ENCODE measurements at regions not wholly inside any gene's neighbourhood (a gene's known extent, or its start where the extent isn't known, plus 50 kb on each side); places are given as distances from the start of the nearest gene placed in this dataset.

DNA sequence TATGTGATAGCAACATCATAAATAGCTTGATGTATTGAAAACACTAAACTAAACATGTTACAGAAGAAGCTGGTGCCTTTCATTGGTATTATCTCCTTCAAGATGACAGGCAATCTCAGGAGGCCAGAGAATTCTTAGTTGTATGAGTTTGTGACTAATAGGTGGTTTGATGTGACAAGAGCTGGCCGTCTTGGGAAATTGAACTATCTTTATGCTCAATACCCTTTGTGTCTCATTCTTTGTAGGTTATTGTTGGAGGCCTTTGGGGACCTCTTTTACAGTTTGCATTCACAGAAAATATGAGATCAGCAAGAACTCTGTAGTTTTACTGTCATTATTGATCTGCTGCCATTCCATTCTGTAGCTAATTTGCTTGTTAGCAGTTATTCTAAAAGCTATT lies 659.2 kb upstream of the PITX2 start:
- TF ChIP-seq, protein P1, sequence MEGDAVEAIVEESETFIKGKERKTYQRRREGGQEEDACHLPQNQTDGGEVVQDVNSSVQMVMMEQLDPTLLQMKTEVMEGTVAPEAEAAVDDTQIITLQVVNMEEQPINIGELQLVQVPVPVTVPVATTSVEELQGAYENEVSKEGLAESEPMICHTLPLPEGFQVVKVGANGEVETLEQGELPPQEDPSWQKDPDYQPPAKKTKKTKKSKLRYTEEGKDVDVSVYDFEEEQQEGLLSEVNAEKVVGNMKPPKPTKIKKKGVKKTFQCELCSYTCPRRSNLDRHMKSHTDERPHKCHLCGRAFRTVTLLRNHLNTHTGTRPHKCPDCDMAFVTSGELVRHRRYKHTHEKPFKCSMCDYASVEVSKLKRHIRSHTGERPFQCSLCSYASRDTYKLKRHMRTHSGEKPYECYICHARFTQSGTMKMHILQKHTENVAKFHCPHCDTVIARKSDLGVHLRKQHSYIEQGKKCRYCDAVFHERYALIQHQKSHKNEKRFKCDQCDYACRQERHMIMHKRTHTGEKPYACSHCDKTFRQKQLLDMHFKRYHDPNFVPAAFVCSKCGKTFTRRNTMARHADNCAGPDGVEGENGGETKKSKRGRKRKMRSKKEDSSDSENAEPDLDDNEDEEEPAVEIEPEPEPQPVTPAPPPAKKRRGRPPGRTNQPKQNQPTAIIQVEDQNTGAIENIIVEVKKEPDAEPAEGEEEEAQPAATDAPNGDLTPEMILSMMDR (IDR thresholded peaks at IDR 0.05) = no peak
- TF ChIP-seq, protein P2, sequence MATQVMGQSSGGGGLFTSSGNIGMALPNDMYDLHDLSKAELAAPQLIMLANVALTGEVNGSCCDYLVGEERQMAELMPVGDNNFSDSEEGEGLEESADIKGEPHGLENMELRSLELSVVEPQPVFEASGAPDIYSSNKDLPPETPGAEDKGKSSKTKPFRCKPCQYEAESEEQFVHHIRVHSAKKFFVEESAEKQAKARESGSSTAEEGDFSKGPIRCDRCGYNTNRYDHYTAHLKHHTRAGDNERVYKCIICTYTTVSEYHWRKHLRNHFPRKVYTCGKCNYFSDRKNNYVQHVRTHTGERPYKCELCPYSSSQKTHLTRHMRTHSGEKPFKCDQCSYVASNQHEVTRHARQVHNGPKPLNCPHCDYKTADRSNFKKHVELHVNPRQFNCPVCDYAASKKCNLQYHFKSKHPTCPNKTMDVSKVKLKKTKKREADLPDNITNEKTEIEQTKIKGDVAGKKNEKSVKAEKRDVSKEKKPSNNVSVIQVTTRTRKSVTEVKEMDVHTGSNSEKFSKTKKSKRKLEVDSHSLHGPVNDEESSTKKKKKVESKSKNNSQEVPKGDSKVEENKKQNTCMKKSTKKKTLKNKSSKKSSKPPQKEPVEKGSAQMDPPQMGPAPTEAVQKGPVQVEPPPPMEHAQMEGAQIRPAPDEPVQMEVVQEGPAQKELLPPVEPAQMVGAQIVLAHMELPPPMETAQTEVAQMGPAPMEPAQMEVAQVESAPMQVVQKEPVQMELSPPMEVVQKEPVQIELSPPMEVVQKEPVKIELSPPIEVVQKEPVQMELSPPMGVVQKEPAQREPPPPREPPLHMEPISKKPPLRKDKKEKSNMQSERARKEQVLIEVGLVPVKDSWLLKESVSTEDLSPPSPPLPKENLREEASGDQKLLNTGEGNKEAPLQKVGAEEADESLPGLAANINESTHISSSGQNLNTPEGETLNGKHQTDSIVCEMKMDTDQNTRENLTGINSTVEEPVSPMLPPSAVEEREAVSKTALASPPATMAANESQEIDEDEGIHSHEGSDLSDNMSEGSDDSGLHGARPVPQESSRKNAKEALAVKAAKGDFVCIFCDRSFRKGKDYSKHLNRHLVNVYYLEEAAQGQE (IDR thresholded peaks at IDR 0.05; ENCODE audit: insufficient read depth in 1 of 2, low read depth in 2 of 2, low read length in 1 of 2) = no peak
- no peak for TF ChIP-seq POLR2AphosphoS5 (IDR thresholded peaks at IDR 0.05; ENCODE audit: low read depth, low read length)
- no peak for TF ChIP-seq SIN3A (IDR thresholded peaks at IDR 0.05; ENCODE audit: borderline replicate concordance, insufficient read depth, low read depth, low read length)
- TF ChIP-seq TCF7L2 (IDR thresholded peaks at IDR 0.05; ENCODE audit: low read depth, low read length) = no peak
